Nephron (organoid): ENCODE measurements at regions not wholly inside any gene's neighbourhood (a gene's known extent, or its start where the extent isn't known, plus 50 kb on each side); places are given as distances from the start of the nearest gene placed in this dataset.

Source experiments
- H3K27ac Mint-ChIP-seq, 3 experiments: 2 replicates each; pipeline ENCODE4 v1.8.0; 2020; ENCODE audit warnings: mixed read lengths in 3 of 3, mild to moderate bottlenecking in 2 of 3, moderate library complexity in 1 of 3
- H3K27me3 Mint-ChIP-seq: 2 replicates; pipeline ENCODE4 v1.8.0; 2021; ENCODE audit warnings: low read depth, mild to moderate bottlenecking, moderate library complexity, mixed read lengths
- H3K36me3 Mint-ChIP-seq: 2 replicates; pipeline ENCODE4 v1.8.0; 2020; ENCODE audit warnings: low read depth, mixed read lengths
- H3K4me1 Mint-ChIP-seq: 2 replicates; pipeline ENCODE4 v1.8.0; 2020; ENCODE audit warnings: mixed read lengths
- H3K4me3 Mint-ChIP-seq, 3 experiments: 2 replicates each; pipeline ENCODE4 v1.8.0; 2020; ENCODE audit warnings: mild to moderate bottlenecking in 3 of 3, mixed read lengths in 3 of 3, moderate library complexity in 2 of 3
- H3K9me3 Mint-ChIP-seq: 2 replicates; pipeline ENCODE4 v1.8.0; 2020; ENCODE audit warnings: mixed read lengths
- TF ChIP-seq, protein P1 (sequence below), 3 experiments: fragments of 200-600 bp; sonication (generic); IDR thresholded peaks; one replicate each; pipeline ENCODE4 v1.5.0; 2021; ENCODE audit warnings: antibody characterized with exemption in 3 of 3; ENCODE audit not compliant: unreplicated experiment in 3 of 3

DNA sequence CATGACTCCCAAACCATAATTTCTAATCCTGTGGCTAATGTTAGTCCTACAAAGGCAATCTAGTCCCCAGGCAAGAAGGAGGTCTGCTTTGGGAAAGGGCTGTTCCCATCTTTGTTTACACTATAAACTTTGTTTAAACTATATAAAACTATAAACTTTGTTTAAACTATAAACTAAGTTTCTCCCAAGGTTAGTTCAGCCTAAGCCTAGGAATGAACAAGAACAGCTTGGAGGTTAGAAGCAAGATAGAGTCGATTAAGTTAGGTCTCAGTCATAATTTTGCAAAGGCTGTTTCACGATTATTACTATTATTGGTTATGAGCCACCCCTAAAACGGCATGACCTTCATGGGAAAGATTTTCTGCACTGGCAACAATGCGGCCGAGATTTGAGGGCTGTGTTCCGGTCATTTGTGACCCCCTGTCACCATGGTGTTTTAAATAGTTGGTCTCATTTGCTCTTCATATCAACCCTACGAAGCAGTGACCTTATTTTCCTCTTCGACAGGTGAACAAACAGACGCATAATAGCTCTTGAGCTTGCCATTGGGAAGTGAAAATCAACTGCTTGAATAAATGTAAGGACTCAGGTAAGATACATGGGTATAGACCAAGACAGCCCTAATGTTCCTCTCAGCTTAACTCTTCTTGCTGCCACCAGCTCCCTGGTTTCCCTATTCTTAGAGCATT lies 322.6 kb upstream of the TMEM132C start:
- H3K27ac Mint-ChIP-seq: no peak overlapping the region

DNA sequence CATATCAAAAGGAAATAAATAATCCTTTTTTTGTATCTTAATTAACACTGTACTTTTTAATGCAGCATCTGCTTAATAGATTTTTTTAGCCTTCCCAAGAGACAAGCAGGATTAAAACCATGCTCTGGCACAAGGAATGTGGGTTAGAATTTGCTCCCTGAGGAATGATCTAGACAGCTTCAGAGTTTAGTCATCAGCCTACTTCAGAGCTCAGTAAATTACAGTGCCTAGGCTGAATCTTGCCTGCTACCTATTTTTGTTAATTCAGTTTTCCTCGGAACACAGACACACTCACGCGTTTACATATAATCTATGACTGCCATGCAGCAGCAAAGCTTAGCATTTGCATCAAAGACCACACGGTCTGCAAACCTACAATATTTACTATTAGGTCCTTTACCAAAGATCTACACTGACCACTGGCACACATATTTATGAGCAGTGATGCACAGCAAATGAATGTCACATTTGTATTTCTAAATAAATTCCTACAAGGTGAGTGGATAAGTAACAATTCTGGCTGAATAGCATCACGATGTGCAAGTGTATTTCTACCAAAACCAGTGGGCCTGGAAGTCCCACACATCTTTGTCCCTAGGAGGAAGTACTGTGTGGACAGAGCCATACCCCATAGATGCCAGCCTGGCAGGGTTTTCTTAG lies 309.8 kb upstream of the TMEM132C start:
- TF ChIP-seq, protein P1, sequence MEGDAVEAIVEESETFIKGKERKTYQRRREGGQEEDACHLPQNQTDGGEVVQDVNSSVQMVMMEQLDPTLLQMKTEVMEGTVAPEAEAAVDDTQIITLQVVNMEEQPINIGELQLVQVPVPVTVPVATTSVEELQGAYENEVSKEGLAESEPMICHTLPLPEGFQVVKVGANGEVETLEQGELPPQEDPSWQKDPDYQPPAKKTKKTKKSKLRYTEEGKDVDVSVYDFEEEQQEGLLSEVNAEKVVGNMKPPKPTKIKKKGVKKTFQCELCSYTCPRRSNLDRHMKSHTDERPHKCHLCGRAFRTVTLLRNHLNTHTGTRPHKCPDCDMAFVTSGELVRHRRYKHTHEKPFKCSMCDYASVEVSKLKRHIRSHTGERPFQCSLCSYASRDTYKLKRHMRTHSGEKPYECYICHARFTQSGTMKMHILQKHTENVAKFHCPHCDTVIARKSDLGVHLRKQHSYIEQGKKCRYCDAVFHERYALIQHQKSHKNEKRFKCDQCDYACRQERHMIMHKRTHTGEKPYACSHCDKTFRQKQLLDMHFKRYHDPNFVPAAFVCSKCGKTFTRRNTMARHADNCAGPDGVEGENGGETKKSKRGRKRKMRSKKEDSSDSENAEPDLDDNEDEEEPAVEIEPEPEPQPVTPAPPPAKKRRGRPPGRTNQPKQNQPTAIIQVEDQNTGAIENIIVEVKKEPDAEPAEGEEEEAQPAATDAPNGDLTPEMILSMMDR (IDR thresholded peaks at IDR 0.05; ENCODE audit: unreplicated experiment in 3 of 3): no peak
- no peak overlapping the region for H3K27ac Mint-ChIP-seq
- H3K27me3 Mint-ChIP-seq: no peaks in the 10 kb centered on the region
- no peak overlapping the region for H3K4me3 Mint-ChIP-seq
- no peaks in the 10 kb centered on the region for H3K4me1 Mint-ChIP-seq
- H3K36me3 Mint-ChIP-seq: no peaks in the 10 kb centered on the region
- H3K9me3 Mint-ChIP-seq: no peaks in the 10 kb centered on the region

More for the DNA sequence above, 322.6 kb upstream of the TMEM132C start:
- no peak overlapping the region for H3K4me3 Mint-ChIP-seq
- no peaks in the 10 kb centered on the region for H3K36me3 Mint-ChIP-seq
- H3K9me3 Mint-ChIP-seq: peaks cover 2% of the 10 kb centered on the region
- H3K4me1 Mint-ChIP-seq: no peaks in the 10 kb centered on the region
- TF ChIP-seq, protein P1 (IDR thresholded peaks at IDR 0.05; ENCODE audit: unreplicated experiment in 3 of 3): no peak
- H3K27me3 Mint-ChIP-seq: peaks cover 18% of the 10 kb centered on the region

DNA sequence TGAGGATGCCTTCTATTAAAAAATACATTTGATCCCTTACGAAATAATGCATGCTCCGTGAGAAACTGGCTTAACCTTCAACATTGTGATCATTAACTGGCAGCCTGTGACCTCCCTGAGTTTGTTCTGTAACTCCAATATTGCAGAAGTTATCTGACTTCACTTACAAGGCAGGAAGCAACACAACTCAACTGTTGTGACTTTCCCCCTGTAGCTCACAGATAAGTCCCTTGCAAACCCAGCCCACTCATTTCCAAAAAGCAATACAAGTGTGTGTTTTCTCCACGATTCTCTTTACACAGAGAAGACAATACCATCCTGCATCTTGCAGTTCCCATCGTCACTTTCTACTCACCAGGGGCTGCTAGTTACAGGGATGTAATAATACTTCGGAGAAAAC lies 304.7 kb upstream of the TMEM132C start:
- TF ChIP-seq, protein P1 (IDR thresholded peaks at IDR 0.05; ENCODE audit: unreplicated experiment in 3 of 3): no peak
- H3K27me3 Mint-ChIP-seq: no peaks in the 10 kb centered on the region
- H3K36me3 Mint-ChIP-seq: no peaks in the 10 kb centered on the region
- H3K9me3 Mint-ChIP-seq: peaks cover 18% of the 10 kb centered on the region
- H3K4me1 Mint-ChIP-seq: no peaks in the 10 kb centered on the region
- no peak overlapping the region for H3K4me3 Mint-ChIP-seq
- H3K27ac Mint-ChIP-seq: no peak overlapping the region

DNA sequence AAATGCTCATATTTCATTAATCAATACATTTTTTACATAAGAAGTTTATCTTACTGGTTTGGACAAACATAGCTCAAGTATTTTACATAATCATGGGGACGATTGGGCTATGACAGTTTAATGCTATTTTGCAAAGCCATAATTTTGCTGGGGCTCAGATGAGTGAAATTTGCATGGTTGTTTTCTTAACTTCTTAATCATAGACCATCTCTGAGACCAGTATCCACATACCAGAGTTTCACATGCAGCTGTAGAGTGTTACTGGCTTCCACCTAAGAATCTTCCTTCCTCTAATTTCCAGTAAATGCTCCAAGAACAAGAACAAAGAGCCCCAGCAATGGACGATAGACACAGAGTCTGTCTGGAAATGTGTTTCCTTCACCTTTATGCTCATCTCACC lies 303.0 kb upstream of the TMEM132C start:
- Mint-ChIP-seq H3K4me1 (peaks cover 5% of the 10 kb centered on the region), H3K4me3 (no peak overlapping the region), H3K36me3 (peaks cover 6% of the 10 kb centered on the region), H3K27ac (no peak overlapping the region), H3K27me3 (no peaks in the 10 kb centered on the region), H3K9me3 (peaks cover 24% of the 10 kb centered on the region)
- TF ChIP-seq, protein P1 (IDR thresholded peaks at IDR 0.05; ENCODE audit: unreplicated experiment in 3 of 3): no peak

DNA sequence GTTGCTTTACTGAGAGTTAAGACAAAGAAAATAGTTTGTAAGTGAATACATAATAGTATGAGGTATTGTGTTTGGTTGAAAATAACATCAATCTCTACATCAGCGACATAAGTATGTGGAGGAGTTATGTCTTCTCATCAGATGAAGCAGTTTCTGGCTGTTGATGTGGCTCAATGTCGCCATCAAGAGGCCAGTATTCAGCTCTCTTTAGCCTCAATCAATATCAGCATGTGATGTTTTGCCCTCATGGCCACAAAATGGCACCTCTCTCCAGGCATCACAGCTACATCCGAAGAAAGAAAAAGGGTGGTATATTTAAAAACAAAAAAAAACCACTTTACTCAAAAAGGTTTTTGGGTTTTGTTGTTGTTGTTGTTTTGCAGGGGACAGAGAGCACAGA lies 302.3 kb upstream of the TMEM132C start:
- H3K9me3 Mint-ChIP-seq: peaks cover 24% of the 10 kb centered on the region
- H3K27ac Mint-ChIP-seq: no peak overlapping the region
- peaks cover 6% of the 10 kb centered on the region for H3K36me3 Mint-ChIP-seq
- TF ChIP-seq, protein P1 (IDR thresholded peaks at IDR 0.05; ENCODE audit: unreplicated experiment in 3 of 3): no peak
- no peak overlapping the region for H3K4me3 Mint-ChIP-seq
- H3K27me3 Mint-ChIP-seq: no peaks in the 10 kb centered on the region
- peaks cover 12% of the 10 kb centered on the region for H3K4me1 Mint-ChIP-seq

DNA sequence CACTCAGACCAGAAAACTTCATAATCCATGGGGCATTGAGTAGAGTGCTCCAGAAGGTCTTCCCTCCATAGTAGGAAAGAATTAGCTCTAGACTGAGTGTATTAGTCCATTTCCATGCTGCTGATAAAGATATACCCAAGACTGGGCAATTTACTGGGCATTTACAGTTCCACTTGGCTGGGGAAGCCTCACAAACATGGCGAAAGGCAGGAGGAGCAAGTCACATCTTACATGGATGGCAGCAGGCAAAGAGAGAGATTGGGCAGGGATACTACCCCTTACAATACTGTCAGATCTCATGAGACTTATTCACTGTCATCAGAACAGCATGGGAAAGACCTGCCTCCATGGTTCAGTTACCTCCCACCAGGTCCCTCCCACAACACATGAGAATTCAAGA lies 300.6 kb upstream of the TMEM132C start:
- Mint-ChIP-seq H3K4me1 (peaks cover 12% of the 10 kb centered on the region), H3K27me3 (no peaks in the 10 kb centered on the region), H3K4me3 (no peak overlapping the region), H3K9me3 (peaks cover 24% of the 10 kb centered on the region), H3K36me3 (peaks cover 6% of the 10 kb centered on the region), H3K27ac (no peak overlapping the region)
- TF ChIP-seq, protein P1 (IDR thresholded peaks at IDR 0.05; ENCODE audit: unreplicated experiment in 3 of 3): no peak
